ENCODE measurements at regions not wholly inside any gene's neighbourhood (a gene's known extent, or its start where the extent isn't known, plus 50 kb on each side); places are given as distances from the start of the nearest gene placed in this dataset.
"Not testable (repeated sequence)": the region's sequence is repeated elsewhere in the genome, so short reads cannot be mapped to it uniquely, and the experiment has no call there.

DNA sequence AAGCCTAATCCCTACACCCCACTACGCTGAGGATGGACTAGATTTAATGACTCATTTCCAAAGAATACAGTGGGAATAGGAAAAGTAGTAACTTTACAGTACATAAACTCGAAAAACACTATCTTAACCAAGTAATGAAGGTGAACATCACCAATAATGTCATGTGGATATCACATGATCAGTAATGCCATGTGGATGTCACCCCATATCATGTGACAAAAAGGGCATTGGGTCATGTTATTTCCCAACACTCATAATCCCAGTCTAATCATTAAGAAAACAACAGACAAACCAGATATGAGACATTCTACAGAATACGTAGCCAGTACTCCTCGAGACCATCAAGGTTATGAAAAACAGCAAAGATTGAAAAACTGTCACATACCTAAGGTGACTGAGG, 667.3 kb upstream of the CRIM1 start:
- Mint-ChIP-seq H3K9me3 (no peaks in the 10 kb centered on the region), H3K27me3 (no peaks in the 10 kb centered on the region), H3K4me3 (no peak overlapping the region), H3K4me1 (no peaks in the 10 kb centered on the region), H3K27ac (no peak overlapping the region)
- ATAC-seq, result no peak
- DNase-seq, result no peak

DNA sequence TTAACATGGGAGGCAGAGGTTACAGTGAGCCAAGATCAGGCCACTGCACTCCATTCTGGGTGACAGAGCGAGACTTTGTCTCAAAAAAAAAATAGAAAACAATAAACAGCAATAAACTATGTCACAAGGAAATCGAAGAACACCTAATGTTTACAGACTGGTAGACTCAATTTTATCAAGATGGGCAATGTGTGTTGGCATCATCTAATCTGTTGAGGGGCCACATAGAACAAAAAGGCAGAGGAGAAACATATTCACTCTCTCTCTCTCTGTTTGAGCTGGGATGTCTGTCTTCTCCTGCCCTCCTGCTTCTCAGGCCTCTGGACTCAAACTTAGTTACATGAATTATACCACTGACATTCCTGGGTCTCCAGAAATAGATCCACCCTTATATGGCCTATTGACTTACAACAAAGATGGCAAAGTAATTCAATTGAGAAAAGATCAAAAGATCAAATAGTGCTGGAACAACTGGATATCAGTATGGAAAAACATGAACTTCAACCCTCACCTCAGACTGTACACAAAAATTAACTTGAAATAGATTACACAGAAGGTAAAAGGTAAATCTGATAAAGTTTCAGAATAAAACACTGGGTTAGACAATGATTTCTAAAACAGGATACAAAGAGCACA, 703.8 kb upstream of the CRIM1 start:
- DNase-seq, result no peak
- no peaks in the 10 kb centered on the region for H3K4me1 Mint-ChIP-seq
- no peaks in the 10 kb centered on the region for H3K9me3 Mint-ChIP-seq
- no peaks in the 10 kb centered on the region for H3K27me3 Mint-ChIP-seq
- H3K27ac Mint-ChIP-seq, result no peak overlapping the region
- H3K4me3 Mint-ChIP-seq, result no peak overlapping the region
- no peak for ATAC-seq

DNA sequence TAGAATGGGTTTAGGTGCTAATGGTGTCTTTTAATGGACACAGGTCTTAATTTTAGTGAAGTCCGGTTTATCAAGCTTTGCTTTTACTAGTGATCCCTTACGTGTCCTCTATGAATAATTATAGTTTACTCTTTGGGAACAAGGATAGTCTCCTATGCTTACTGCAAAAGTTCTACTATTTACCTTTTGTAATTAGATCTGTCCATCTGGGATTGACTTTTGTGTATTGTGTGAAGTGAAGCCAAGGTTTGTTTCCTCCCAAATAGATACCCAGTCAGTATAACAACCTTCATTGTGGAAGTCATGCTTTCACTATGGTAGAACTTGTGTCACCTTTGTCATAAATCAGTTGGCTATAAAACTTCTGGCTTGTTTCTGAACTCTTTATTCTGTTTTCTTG, 740.9 kb upstream of the CRIM1 start:
- Mint-ChIP-seq H3K27me3 (no peaks in the 10 kb centered on the region), H3K4me3 (no peak overlapping the region), H3K4me1 (no peaks in the 10 kb centered on the region), H3K9me3 (no peaks in the 10 kb centered on the region), H3K27ac (no peak overlapping the region)
- DNase-seq (no peak), ATAC-seq (no peak)

DNA sequence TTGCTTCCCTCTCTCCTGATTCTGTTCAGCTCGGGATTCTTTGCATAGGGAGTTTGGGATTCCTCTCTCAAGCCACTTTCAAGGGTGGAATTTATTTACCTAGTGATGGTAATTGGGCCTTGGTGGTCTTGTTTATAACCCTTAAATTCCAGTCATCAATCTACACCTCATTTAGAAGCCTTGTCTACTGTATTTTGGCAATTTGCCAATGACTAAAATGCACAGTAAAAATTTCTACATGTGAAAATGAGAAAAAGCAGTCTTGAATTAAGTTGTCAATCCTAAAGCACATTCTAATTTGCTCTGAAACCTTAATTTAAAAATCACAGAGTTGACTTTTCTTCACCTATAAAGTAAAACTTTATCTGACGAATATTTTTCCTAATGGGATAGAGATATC, 749.2 kb upstream of the CRIM1 start:
- Mint-ChIP-seq H3K9me3 (no peaks in the 10 kb centered on the region), H3K4me3 (no peak overlapping the region), H3K4me1 (no peaks in the 10 kb centered on the region), H3K27me3 (no peaks in the 10 kb centered on the region), H3K27ac (no peak overlapping the region)
- ATAC-seq (no peak), DNase-seq (no peak)

DNA sequence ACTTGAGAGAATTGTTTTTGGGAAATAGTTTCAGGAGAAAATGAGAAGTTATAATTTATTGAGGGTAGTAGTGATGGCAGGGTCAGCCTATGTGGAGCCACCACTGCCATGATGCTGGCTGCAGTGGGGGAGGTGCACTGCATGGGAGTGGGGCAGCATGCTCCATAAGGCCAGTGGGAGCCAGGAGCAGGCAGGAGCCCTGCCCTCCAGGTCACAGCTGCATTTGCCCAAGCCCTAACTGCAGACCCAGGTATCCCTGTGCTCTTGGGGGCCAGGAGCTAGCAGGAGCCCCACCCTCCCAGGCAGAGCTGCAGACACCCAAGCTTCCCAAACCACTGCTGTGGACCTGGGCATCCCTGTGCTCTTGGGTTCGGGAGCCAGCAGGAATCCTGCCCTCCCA, 757.3 kb upstream of the CRIM1 start:
- Mint-ChIP-seq H3K9me3 (peaks cover 9 to 36% of the 10 kb centered on the region in 2 donors), H3K27ac (no peak overlapping the region), H3K27me3 (no peaks in the 10 kb centered on the region), H3K4me1 (no peaks in the 10 kb centered on the region), H3K4me3 (no peak overlapping the region)
- DNase-seq, result no peak
- ATAC-seq, result no peak

DNA sequence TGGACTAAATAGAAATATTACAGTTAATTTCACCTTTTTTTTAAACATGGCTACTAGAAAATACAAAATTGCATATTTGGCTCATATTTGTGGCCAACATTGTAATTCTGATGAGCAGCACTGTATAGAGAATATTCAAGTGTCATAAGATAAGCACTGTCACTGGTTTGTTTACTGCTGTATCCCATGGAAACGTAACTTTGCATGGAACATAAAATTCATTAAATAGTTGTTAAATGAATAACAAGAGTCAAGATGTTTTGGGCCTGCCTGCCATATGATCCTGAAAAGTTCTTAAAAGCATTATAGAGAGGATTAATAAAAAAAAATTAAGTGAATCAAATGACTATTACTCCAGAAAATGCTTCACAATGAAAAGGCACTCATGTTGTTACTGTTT, 763.7 kb upstream of the CRIM1 start:
- H3K4me3 Mint-ChIP-seq, result no peak overlapping the region
- no peaks in the 10 kb centered on the region for H3K4me1 Mint-ChIP-seq
- H3K27ac Mint-ChIP-seq, result no peak overlapping the region
- ATAC-seq (no peak), DNase-seq (no peak)
- no peaks in the 10 kb centered on the region for H3K27me3 Mint-ChIP-seq
- H3K9me3 Mint-ChIP-seq, result peaks cover 6 to 18% of the 10 kb centered on the region in 2 donors

DNA sequence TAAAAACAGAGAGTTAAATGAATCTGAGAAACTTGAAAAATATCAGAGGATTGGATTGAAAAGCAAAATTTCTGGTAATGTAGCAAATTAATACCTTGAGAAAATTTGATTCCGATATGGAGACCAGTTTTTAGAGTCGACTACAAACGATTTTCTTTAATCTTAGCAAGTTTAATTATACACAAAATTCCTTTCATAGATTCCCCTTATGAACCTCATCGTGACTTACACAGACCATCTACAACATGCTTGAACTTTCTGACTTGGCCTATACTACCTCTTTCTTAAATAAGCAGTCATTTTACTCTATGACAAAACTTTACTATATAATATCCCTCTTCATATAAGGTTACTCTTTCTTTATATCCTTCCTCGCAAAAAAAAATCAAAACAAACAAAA, 769.6 kb upstream of the CRIM1 start:
- H3K9me3 Mint-ChIP-seq, result peaks cover 12 to 22% of the 10 kb centered on the region in 2 donors
- no peaks in the 10 kb centered on the region for H3K4me1 Mint-ChIP-seq
- no peaks in the 10 kb centered on the region for H3K27me3 Mint-ChIP-seq
- ATAC-seq (no peak), DNase-seq (no peak)
- H3K27ac Mint-ChIP-seq, result no peak overlapping the region
- no peak overlapping the region for H3K4me3 Mint-ChIP-seq

DNA sequence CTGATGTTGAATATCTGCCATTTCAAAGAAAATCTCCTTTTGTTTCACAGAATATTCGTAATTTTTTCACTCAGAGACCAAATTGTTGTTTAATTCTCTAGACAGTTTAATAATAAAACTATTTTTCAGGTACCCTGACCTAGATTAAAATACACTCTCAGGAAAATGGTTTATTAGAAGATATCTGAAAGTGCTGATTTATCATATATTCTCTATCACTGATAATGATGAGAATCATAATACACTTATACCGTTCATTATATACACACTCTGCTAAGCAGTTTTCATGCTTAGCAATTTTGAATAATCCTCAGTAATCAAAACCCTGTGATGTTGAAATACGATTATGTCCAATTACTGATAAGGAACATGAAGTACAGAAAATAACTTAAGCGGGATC, 772.9 kb upstream of the CRIM1 start:
- H3K27ac Mint-ChIP-seq, result no peak overlapping the region
- DNase-seq (no peak), ATAC-seq (no peak)
- peaks cover 15 to 28% of the 10 kb centered on the region in 2 donors for H3K9me3 Mint-ChIP-seq
- no peak overlapping the region for H3K4me3 Mint-ChIP-seq
- H3K27me3 Mint-ChIP-seq, result no peaks in the 10 kb centered on the region
- no peaks in the 10 kb centered on the region for H3K4me1 Mint-ChIP-seq

DNA sequence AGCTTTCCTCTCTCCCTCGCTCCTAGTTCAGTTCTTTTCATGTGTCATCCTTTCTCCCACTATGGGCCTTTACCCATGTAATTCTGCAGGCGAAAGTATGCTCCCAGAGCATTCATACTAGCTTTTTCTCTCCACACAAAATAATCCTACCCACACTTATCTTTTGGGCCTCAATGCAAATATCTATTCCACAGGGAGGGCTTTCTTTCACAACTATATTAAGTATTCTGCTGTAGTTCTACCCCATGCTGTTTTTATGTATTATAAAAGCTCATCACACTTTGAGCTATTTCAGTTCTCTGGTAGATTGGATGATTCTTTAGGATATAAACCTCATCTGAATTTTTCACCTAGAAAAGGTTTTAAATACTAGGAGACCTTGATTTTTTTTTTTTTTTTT, 774.6 kb upstream of the CRIM1 start:
- H3K4me3 Mint-ChIP-seq, result no peak overlapping the region
- ATAC-seq, result no peak
- no peak overlapping the region for H3K27ac Mint-ChIP-seq
- no peak for DNase-seq
- peaks cover 4 to 15% of the 10 kb centered on the region in 2 donors for H3K9me3 Mint-ChIP-seq
- no peaks in the 10 kb centered on the region for H3K4me1 Mint-ChIP-seq
- H3K27me3 Mint-ChIP-seq, result no peaks in the 10 kb centered on the region

DNA sequence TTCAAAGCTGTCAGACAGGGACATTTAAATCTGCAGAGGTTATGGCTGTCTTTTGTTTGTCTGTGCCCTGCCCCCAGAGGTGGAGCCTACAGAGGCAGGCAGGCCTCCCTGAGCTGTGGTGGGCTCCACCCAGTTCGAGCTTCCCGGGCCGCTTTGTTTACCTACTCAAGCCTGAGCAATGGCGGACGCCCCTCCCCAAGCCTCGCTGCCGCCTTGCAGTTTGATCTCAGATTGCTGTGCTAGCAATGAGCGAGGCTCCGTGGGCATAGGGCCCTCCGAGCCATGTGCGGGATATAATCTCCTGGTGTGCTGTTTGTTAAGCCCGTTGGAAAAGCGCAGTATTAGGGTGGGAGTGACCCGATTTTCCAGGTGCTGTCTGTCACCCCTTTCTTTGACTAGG, 787.0 kb upstream of the CRIM1 start:
- H3K9me3 Mint-ChIP-seq, result peaks cover 4 to 16% of the 10 kb centered on the region in 2 donors
- H3K27me3 Mint-ChIP-seq, ATAC-seq, H3K4me1 Mint-ChIP-seq, H3K27ac Mint-ChIP-seq, H3K4me3 Mint-ChIP-seq, DNase-seq: not testable (repeated sequence)

DNA sequence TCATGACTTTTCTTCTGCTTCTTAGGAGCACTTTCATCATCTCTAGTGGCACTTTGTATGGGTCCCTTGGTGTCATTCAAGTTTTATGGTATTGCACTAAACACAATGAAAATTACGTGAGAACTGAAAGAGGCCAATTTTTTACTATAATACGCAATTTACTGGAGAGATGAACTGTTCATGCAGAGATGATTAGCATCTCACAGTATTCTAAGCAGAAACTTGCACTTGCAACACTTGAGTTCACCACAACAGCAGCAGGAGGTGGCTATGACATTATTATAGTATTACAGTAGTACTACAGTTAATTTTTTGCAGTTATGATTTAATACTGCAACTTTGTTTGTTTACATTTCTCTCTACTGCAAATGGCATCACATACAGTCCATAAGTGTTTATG, 793.1 kb upstream of the CRIM1 start:
- ATAC-seq (no peak), DNase-seq (no peak)
- Mint-ChIP-seq H3K9me3 (peaks cover 0 to 12% of the 10 kb centered on the region in 2 donors), H3K27me3 (no peaks in the 10 kb centered on the region), H3K27ac (no peak overlapping the region), H3K4me1 (no peaks in the 10 kb centered on the region), H3K4me3 (no peak overlapping the region)

DNA sequence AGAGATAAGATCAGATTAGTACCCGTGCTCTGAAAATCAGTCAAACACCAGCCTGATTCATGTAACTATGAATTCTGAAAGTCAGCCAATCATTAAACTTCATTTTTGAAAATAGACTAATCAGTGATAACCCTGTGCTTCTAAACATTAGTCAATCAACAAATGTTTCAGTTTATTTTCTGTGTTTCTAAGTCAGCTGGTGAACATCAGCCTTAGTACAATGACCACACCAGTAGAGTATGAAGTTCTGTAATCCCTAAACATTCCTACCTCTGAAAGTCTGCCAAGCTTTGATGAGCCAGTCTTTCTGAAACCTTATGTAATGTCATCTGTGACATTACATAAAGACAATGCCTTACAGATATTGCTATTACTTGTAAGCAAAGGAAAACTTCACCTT, 807.4 kb upstream of the CRIM1 start:
- no peak for DNase-seq
- no peak for ATAC-seq
- Mint-ChIP-seq H3K27ac (no peak overlapping the region), H3K27me3 (no peaks in the 10 kb centered on the region), H3K9me3 (no peaks in the 10 kb centered on the region), H3K4me3 (no peak overlapping the region), H3K4me1 (no peaks in the 10 kb centered on the region)

DNA sequence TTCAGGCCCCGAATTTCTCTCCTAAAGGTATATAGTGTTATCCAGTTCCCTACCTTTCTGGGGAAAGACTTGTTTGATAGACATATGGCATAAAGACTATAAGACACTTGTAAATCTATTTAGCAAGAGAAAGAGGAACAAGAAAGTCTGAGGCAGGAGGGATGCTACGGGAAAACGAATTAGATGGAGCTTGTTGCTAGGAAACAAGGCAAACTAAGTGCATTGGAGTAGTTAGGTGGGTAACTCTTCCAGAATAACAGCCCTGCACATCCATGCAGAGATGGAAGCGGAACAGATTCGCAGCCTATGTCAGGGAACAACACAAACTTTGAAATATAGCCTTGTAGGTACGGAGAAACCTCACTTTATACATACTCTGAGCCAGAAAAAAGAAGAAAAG, 810.3 kb upstream of the CRIM1 start:
- H3K27me3 Mint-ChIP-seq, result no peaks in the 10 kb centered on the region
- DNase-seq (no peak), ATAC-seq (no peak)
- H3K4me3 Mint-ChIP-seq, result no peak overlapping the region
- peaks cover 0 to 6% of the 10 kb centered on the region in 2 donors for H3K9me3 Mint-ChIP-seq
- H3K27ac Mint-ChIP-seq, result no peak overlapping the region
- no peaks in the 10 kb centered on the region for H3K4me1 Mint-ChIP-seq

DNA sequence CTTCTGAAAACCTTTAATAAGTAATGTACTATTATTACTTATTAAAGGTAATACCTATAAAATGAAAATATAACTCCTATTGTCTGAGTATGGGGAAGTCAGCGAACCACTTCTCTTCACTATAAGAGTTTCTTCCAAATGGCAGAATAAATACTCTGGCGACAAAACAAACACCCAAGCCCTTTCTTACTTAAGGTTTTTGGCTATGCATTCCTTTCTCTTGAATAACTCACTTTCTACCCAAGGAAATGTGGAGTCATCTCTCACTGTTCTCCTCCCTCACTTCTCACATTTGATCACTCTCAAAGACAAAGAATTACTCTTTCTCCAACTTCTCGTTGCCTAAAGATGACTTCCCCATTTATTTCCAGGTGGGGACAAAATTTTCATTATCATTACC, 816.8 kb upstream of the CRIM1 start:
- no peaks in the 10 kb centered on the region for H3K4me1 Mint-ChIP-seq
- H3K4me3 Mint-ChIP-seq, result no peak overlapping the region
- H3K9me3 Mint-ChIP-seq, result peaks cover 3 to 6% of the 10 kb centered on the region in 2 donors
- ATAC-seq (no peak), DNase-seq (no peak)
- H3K27ac Mint-ChIP-seq, result no peak overlapping the region
- H3K27me3 Mint-ChIP-seq, result no peaks in the 10 kb centered on the region

DNA sequence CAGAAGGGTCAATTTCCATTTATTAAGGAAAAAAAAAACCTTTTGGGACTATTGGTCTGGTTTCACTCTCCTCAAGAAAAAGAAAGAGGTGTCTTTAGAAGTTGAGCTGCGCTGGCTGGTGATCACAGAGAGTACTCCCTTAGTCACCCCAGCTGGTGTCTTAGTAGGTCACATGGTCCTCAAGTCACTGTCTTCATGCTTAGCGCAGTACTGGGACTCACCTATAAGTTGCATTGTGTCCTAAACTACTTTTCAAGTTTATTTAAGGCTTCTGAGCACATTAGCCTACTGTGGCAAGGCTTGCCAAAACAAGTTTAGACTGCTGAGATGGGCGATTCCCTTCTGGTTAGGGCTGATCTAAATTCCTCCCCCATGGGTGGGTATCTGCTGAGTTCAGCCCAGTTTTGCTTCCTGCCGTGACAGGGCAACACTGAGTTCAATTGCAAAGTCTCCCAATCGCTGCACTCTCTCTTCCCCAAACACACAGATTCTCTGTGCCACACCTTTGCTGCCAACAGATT, 824.9 kb upstream of the CRIM1 start:
- no peak for ATAC-seq
- no peak for DNase-seq
- no peak overlapping the region for H3K27ac Mint-ChIP-seq
- H3K4me1 Mint-ChIP-seq, result no peaks in the 10 kb centered on the region
- H3K9me3 Mint-ChIP-seq, result peaks cover 15 to 17% of the 10 kb centered on the region in 2 donors
- no peak overlapping the region for H3K4me3 Mint-ChIP-seq
- no peaks in the 10 kb centered on the region for H3K27me3 Mint-ChIP-seq

DNA sequence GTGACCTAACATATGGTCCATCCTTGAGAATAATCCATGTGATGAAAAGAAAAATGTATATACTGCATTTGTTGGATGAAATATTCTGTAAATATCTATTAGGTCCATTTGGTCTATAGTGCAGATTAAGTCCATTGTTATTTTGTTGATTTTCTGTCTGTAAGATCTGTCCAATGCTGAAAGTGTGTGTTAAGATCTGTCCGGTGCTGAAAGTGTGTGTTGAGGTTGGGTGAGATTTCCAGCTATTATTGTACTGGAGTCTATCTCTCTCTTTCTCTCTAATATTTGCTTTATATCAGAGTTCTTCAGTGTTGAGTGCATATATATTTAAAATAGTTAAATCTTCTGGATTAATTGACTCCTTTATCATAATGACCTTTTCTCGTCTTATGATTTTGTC, 828.8 kb upstream of the CRIM1 start:
- peaks cover 22 to 24% of the 10 kb centered on the region in 2 donors for H3K9me3 Mint-ChIP-seq
- no peaks in the 10 kb centered on the region for H3K4me1 Mint-ChIP-seq
- DNase-seq (no peak), ATAC-seq (no peak)
- H3K27ac Mint-ChIP-seq, result no peak overlapping the region
- H3K27me3 Mint-ChIP-seq, result no peaks in the 10 kb centered on the region
- H3K4me3 Mint-ChIP-seq, result no peak overlapping the region

DNA sequence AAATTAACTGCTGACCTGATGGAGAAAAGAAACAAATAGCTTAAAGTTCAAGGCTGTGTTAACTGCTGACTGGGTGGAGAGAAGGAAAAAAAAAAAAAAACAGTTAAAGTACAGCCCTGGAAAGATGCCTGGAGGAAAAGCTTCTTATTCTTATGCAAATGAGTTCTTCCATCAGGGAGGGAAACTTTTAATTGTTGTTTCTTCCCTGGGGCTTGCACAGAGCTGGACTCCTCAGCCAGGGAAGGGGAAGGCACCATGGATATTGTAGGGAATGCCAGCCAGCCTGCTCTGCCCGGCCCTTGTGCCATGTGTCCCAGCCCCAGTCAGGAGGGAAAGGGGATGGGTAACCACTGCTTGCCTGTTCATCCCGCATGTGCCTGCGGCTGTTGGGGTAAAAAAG, 833.1 kb upstream of the CRIM1 start:
- H3K4me1 Mint-ChIP-seq, result no peaks in the 10 kb centered on the region
- DNase-seq, result no peak
- ATAC-seq, result no peak
- no peak overlapping the region for H3K4me3 Mint-ChIP-seq
- H3K27ac Mint-ChIP-seq, result no peak overlapping the region
- H3K9me3 Mint-ChIP-seq, result peaks cover 4 to 13% of the 10 kb centered on the region in 2 donors
- H3K27me3 Mint-ChIP-seq, result no peaks in the 10 kb centered on the region

Data from stimulated activated naive CD8-positive, alpha-beta T cell treated with anti-CD3 and anti-CD28 coated beads, Interleukin-15, amount 100 ng/mL, for 72 hours (primary cell).